GM08714 (cell line): ENCODE measurements at regions not wholly inside any gene's neighbourhood (a gene's known extent, or its start where the extent isn't known, plus 50 kb on each side); places are given as distances from the start of the nearest gene placed in this dataset.

ENCODE experiments used
- H3K4me3 ChIP-seq: fragments of 200-500 bp; sonication (Bioruptor generic); 2 replicates; pipeline ENCODE4 v1.5.1; 2014; ENCODE audit warnings: mild to moderate bottlenecking, low read length, inconsistent platforms
- ZNF274 ChIP-seq: IDR thresholded peaks from 2 replicates; pipeline ENCODE4 v1.6.1; 2012; ENCODE audit warnings: mild to moderate bottlenecking, low read depth, low read length

GRCh38 chr19:32150605-32151004 is 194.8 kb upstream of the ZNF507 start:
- TF ChIP-seq ZNF274: no peak
- no peak overlapping the region for H3K4me3 ChIP-seq

GRCh38 chr19:32154418-32154817 is 191.0 kb upstream of the ZNF507 start:
- no peak overlapping the region for H3K4me3 ChIP-seq
- TF ChIP-seq ZNF274: no peak

GRCh38 chr19:32164384-32164992 is 180.9 kb upstream of the ZNF507 start:
- H3K4me3 ChIP-seq: no peak overlapping the region
- no peak for TF ChIP-seq ZNF274

GRCh38 chr19:32165141-32165540 is 180.3 kb upstream of the ZNF507 start:
- no peak for TF ChIP-seq ZNF274

GRCh38 chr19:32165750-32166149 is 179.7 kb upstream of the ZNF507 start:
- H3K4me3 ChIP-seq: no peak overlapping the region
- no peak for TF ChIP-seq ZNF274

More at GRCh38 chr19:32165141-32165540, 180.3 kb upstream of the ZNF507 start:
- H3K4me3 ChIP-seq: no peak overlapping the region

- no peak overlapping the region for H3K4me3 ChIP-seq
- TF ChIP-seq ZNF274: no peak
These were observed 179.2 kb upstream of the ZNF507 start for GRCh38 chr19:32166238-32166637.

- no peak for TF ChIP-seq ZNF274
- H3K4me3 ChIP-seq: no peak overlapping the region
These were observed 177.3 kb upstream of the ZNF507 start for GRCh38 chr19:32168111-32168510.

GRCh38 chr19:32168606-32169005 is 176.8 kb upstream of the ZNF507 start:
- no peak overlapping the region for H3K4me3 ChIP-seq
- no peak for TF ChIP-seq ZNF274

GRCh38 chr19:32171719-32172151 is 173.7 kb upstream of the ZNF507 start:
- no peak overlapping the region for H3K4me3 ChIP-seq
- TF ChIP-seq ZNF274: no peak

- no peak overlapping the region for H3K4me3 ChIP-seq
- TF ChIP-seq ZNF274: no peak
These were observed 172.7 kb upstream of the ZNF507 start for GRCh38 chr19:32172566-32173160.

GRCh38 chr19:32173836-32174235 is 171.6 kb upstream of the ZNF507 start:
- no peak for TF ChIP-seq ZNF274
- H3K4me3 ChIP-seq: no peak overlapping the region

GRCh38 chr19:32174386-32175113 is 170.9 kb upstream of the ZNF507 start:
- TF ChIP-seq ZNF274: no peak

GRCh38 chr19:32176591-32176990 is 168.8 kb upstream of the ZNF507 start:
- TF ChIP-seq ZNF274: no peak
- no peak overlapping the region for H3K4me3 ChIP-seq

More at GRCh38 chr19:32174386-32175113, 170.9 kb upstream of the ZNF507 start:
- no peak overlapping the region for H3K4me3 ChIP-seq

GRCh38 chr19:32177686-32178085 is 167.7 kb upstream of the ZNF507 start:
- TF ChIP-seq ZNF274: no peak
- H3K4me3 ChIP-seq: no peak overlapping the region

GRCh38 chr19:32178401-32178800 is 167.0 kb upstream of the ZNF507 start:
- H3K4me3 ChIP-seq: no peak overlapping the region
- no peak for TF ChIP-seq ZNF274
